ENCODE measurements at regions not wholly inside any gene's neighbourhood (a gene's known extent, or its start where the extent isn't known, plus 50 kb on each side); places are given as distances from the start of the nearest gene placed in this dataset.
"Not testable (repeated sequence)": the region's sequence is repeated elsewhere in the genome, so short reads cannot be mapped to it uniquely, and the experiment has no call there.

DNA sequence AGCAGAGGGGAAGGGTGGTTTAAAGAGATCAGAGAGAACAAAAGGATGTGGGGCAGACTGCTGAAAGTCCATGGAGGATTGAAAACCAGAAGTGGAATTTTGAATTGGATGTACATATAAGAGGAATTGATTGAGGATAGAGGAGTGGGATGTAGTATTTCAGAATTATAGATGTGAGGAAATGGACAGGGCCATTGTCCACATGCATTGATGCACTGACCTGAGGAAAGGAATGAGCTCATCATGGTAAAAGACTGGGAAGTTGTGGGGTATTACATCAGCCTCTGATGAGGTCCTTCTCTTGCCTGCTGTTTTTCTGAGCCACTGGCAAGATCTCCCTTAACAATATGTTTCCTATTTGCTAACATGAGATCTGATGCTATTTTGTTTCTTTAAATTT is 365.7 kb upstream of the FANCL start:
- Mint-ChIP-seq H3K4me1 (ENCODE audit: low read depth) (no peaks in the 10 kb centered on the region), H3K36me3 (ENCODE audit: low read depth) (no peaks in the 10 kb centered on the region), H3K27me3 (peaks cover 5% of the 10 kb centered on the region), H3K27ac (no peak overlapping the region), H3K9me3 (no peaks in the 10 kb centered on the region), H3K4me3 (no peak overlapping the region)

DNA sequence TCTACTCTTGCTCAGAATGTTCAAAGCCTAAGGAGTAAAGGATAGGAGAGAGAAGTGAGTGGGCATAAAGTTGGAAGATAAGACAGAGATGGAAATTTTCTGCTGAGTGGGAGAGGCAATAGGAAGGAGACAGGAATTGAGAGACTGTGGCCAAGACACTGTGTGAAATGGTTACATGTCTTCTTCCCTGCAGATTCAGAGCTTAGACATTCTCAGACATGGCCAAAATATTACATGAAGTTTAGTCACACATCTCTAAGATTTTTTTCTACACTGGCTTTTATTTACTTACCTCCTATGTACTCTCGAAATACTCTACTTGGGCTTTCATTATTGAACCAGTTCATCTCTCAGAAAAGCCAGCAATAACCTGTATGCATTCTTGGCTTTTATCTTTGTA is 363.0 kb upstream of the FANCL start:
- H3K27me3 Mint-ChIP-seq, result peaks cover 5% of the 10 kb centered on the region
- H3K9me3 Mint-ChIP-seq, result no peaks in the 10 kb centered on the region
- no peaks in the 10 kb centered on the region for H3K4me1 Mint-ChIP-seq (ENCODE audit: low read depth)
- H3K4me3 Mint-ChIP-seq, result no peak overlapping the region
- H3K27ac Mint-ChIP-seq, result no peak overlapping the region
- H3K36me3 Mint-ChIP-seq (ENCODE audit: low read depth), result no peaks in the 10 kb centered on the region

DNA sequence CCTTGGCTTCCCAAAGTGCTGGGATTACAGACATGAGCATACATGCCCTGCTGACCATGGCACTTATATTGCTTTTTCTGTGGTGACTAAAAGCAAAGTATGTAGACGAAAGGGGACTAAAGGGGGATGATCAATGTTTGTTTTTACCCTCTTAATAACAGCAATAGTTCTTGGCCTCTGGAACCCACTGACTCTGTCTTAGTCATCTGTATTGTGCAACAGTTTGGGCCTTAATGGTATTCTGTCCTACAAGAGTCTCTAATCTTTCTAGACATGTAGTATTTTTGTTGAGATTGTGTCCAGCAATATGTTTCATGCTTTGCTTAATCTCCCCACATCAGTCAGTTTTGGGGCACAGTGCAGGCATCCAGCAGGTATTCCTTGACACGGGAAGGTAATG is 359.9 kb upstream of the FANCL start:
- Mint-ChIP-seq H3K36me3 (ENCODE audit: low read depth) (no peaks in the 10 kb centered on the region), H3K4me1 (ENCODE audit: low read depth) (no peaks in the 10 kb centered on the region), H3K27ac (no peak overlapping the region), H3K9me3 (no peaks in the 10 kb centered on the region), H3K4me3 (no peak overlapping the region), H3K27me3 (no peaks in the 10 kb centered on the region)

DNA sequence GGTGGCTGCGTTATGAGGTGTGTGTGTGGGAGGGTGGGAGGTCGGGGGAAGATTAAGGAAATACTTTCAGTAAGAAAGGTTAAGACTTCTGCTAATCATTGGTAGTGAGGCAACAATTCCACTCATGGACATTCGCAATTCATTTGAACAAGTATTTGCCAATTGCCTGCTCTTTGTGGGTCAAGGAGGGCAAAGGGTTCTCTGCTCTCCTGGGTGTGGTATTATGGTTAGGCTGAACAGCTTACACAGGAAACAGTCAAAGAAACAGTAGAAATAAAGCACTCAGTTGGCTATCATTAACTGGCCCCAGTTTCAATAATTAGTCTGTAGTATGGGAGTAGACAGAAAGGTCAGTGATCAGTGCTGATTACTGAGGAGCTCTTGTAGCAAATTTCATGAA is 357.0 kb upstream of the FANCL start:
- no peaks in the 10 kb centered on the region for H3K27me3 Mint-ChIP-seq

DNA sequence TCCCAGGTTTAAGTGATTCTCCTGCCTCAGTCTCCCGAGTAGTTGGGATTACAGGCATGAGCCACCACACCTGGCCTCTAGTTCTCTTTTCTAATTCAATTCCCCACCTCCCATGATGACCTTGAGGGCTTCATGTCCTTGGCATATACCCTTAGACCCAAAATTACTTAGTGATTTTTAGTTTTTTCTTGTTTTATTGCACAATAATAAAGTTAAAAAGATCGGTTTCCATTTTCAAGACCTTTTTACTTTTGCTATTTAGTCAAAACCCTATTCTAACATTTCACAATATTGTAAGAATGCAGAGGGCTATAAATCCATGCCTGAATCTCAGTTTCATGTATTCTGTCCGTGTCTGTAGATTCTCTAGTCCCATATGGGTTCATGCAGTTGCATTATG is 354.6 kb upstream of the FANCL start:
- Mint-ChIP-seq H3K4me3 (no peak overlapping the region), H3K27me3 (no peaks in the 10 kb centered on the region), H3K36me3 (ENCODE audit: low read depth) (no peaks in the 10 kb centered on the region), H3K4me1 (ENCODE audit: low read depth) (no peaks in the 10 kb centered on the region), H3K27ac (no peak overlapping the region), H3K9me3 (no peaks in the 10 kb centered on the region)

More for the DNA sequence above, 357.0 kb upstream of the FANCL start:
- Mint-ChIP-seq H3K27ac (no peak overlapping the region), H3K4me1 (ENCODE audit: low read depth) (no peaks in the 10 kb centered on the region), H3K4me3 (no peak overlapping the region), H3K36me3 (ENCODE audit: low read depth) (no peaks in the 10 kb centered on the region), H3K9me3 (no peaks in the 10 kb centered on the region)

DNA sequence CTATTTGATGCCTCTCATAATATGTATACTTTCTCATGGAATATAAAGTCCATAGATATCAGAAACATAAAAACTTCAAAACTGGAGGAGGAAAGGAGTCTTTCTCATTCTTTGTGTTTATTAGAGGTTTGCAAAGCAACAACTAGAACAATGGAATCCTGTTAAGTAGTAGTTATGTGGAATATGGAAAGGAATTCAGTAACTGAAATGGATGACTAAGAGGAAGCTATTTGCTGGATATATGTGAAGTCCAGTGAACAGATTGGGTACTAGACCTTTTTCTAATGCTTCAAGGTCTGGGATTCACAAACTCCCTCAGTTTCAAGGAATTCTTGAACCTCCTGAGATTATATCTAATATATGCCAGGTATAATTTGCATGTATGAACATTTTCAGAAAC is 353.6 kb upstream of the FANCL start:
- no peak overlapping the region for H3K27ac Mint-ChIP-seq
- no peaks in the 10 kb centered on the region for H3K36me3 Mint-ChIP-seq (ENCODE audit: low read depth)
- no peak overlapping the region for H3K4me3 Mint-ChIP-seq
- no peaks in the 10 kb centered on the region for H3K9me3 Mint-ChIP-seq
- no peaks in the 10 kb centered on the region for H3K27me3 Mint-ChIP-seq
- no peaks in the 10 kb centered on the region for H3K4me1 Mint-ChIP-seq (ENCODE audit: low read depth)

DNA sequence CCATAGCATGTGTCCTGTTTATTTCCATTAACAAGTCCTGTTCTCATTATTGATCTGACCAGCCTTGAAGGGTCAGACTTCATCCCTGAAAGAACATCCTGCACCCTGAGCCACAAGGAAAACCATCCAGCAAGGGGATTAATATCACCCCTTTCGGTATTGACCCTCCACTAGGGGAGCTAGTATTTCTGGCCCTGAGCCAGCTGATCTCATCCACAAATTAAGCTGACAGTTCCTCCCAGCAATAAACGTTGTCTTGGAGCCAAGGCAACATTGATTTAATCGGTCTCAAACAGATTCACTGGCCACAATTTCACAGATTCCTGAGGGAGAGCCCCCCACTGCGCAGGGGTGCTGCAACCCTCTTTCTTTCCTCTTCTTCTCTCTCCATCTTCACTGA is 353.1 kb upstream of the FANCL start:
- Mint-ChIP-seq H3K9me3 (no peaks in the 10 kb centered on the region), H3K27me3 (no peaks in the 10 kb centered on the region), H3K4me1 (ENCODE audit: low read depth) (no peaks in the 10 kb centered on the region), H3K4me3 (no peak overlapping the region), H3K27ac (no peak overlapping the region), H3K36me3 (ENCODE audit: low read depth) (no peaks in the 10 kb centered on the region)

DNA sequence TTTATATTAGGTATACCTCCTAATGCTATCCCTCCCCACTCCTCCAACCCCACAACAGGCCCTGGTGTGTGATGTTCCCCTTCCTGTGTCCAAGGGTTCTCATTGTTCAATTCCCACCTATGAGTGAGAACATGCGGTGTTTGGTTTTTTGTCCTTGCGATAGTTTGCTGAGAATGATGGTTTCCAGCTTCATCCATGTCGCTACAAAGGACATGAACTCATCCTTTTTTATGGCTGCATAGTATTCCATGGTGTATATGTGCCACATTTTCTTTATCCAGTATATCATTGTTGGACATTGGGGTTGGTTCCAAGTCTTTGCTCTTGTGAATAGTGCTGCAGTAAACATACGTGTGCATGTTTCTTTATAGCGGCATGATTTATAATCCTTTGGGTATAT is 345.1 kb upstream of the FANCL start:
- not testable (repeated sequence) for H3K36me3 Mint-ChIP-seq (ENCODE audit: low read depth); H3K9me3 Mint-ChIP-seq; H3K27ac Mint-ChIP-seq; H3K4me1 Mint-ChIP-seq (ENCODE audit: low read depth); H3K4me3 Mint-ChIP-seq; H3K27me3 Mint-ChIP-seq

DNA sequence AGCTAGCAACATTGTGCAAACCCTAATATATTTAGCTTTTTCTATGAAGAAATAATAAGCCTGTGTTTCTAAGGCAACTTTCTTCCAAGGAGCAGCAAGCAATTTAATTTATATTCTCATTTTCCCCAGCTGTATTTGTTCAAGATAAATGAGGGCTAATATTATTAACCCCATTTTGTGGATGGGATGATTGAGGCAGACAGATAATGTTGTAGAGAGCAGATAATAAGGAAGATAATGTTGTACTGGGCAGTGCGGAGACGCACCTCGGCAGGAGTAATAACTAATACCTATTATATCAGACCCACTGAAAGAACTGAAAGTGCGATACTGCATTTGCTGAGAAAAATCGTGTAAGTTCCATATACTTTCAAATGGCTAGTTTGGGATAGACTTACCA is 344.1 kb upstream of the FANCL start:
- H3K4me1 Mint-ChIP-seq (ENCODE audit: low read depth), result no peaks in the 10 kb centered on the region
- H3K9me3 Mint-ChIP-seq, result no peaks in the 10 kb centered on the region
- H3K27ac Mint-ChIP-seq, result no peak overlapping the region
- no peaks in the 10 kb centered on the region for H3K27me3 Mint-ChIP-seq
- no peak overlapping the region for H3K4me3 Mint-ChIP-seq
- H3K36me3 Mint-ChIP-seq (ENCODE audit: low read depth), result no peaks in the 10 kb centered on the region

DNA sequence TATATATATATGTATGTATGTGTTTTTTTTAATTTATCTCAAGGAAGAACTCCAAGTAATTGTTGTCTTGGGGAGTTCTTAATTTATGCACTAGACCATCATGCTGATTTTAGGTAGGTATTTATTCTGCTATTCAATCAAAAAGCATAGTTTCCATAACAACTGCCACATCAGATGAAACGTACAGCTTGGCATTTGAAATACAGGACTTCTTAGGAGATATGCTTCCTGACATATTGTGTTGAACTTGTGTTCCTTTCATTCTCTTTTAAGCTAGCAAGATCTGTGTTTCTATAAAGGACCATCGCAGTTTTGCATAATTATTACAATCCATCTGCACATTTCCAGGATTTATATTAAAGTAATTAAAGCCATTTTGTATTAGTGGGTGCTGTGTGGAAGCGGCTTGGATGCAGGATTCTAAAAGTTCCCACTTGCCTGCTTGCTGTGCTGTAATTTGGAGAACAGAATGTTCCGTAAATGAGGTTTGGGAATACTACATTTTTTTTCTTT is 343.5 kb upstream of the FANCL start:
- Mint-ChIP-seq H3K36me3 (ENCODE audit: low read depth) (no peaks in the 10 kb centered on the region), H3K27ac (no peak overlapping the region), H3K27me3 (no peaks in the 10 kb centered on the region), H3K4me3 (no peak overlapping the region), H3K4me1 (ENCODE audit: low read depth) (no peaks in the 10 kb centered on the region), H3K9me3 (no peaks in the 10 kb centered on the region)

DNA sequence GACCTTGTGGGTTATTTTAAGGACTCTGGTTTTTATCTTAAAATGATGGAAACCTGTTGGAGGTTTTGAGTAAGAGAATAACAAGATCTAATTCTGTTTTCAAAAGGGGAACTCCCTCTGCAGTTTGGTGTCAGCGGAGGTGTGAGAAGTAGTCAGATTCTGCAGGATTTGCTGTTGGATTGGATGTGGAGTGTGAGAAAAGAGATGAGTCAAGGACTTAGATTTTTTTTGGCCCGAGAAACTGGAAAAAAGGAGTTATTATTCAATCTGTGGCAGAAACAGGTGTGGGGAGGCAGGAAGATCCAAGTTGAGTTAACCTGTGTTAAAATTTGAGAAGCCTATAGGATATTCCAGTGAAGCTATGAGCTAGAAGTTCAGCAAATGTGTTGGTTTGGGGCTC is 337.2 kb upstream of the FANCL start:
- Mint-ChIP-seq H3K4me3 (no peak overlapping the region), H3K4me1 (ENCODE audit: low read depth) (no peaks in the 10 kb centered on the region), H3K9me3 (no peaks in the 10 kb centered on the region), H3K36me3 (ENCODE audit: low read depth) (no peaks in the 10 kb centered on the region), H3K27me3 (peaks cover 7% of the 10 kb centered on the region), H3K27ac (peak overlapping the region; percentile 41)

DNA sequence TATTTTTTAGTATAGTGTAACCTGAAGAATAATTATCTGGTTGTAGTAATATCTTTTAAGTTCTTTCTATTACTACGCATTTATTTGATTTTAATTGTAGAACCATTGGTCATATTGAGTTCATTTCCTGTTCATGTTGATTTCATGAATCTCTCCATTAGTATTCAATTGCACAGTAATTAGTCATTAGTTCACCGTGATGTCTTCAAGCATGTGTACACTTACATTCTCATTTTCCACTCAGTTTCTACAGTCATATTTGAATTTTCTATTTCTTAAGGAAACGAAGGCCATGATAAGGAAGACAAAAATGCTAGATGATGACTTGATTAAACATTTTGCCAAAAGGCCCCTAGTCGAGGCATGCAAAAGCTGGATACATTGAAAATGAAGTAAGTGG is 333.7 kb upstream of the FANCL start:
- H3K4me1 Mint-ChIP-seq (ENCODE audit: low read depth), result peaks cover 8% of the 10 kb centered on the region
- H3K36me3 Mint-ChIP-seq (ENCODE audit: low read depth), result no peaks in the 10 kb centered on the region
- peaks cover 7% of the 10 kb centered on the region for H3K27me3 Mint-ChIP-seq
- no peak overlapping the region for H3K4me3 Mint-ChIP-seq
- no peak overlapping the region for H3K27ac Mint-ChIP-seq
- no peaks in the 10 kb centered on the region for H3K9me3 Mint-ChIP-seq

DNA sequence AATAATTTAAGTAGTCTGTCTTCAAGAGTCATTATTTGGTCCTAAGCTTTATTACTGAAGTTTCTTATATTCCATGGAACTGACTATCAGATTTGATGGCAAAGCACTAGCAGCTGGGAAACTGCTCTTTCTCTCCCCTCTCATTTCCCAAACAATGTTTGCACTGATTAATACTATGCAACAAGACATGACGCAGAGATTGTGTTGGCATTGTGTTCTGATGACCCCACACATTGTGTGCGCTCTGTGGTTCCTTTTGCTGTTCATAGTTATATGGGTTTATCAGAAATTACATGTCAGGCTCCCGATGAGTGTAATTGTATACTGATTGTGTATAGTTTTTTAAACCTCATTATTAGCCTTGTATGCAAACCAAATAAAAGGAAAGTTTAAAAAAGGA is 331.6 kb upstream of the FANCL start:
- H3K27me3 Mint-ChIP-seq, result no peaks in the 10 kb centered on the region
- H3K36me3 Mint-ChIP-seq (ENCODE audit: low read depth), result no peaks in the 10 kb centered on the region
- H3K9me3 Mint-ChIP-seq, result no peaks in the 10 kb centered on the region
- peaks cover 8% of the 10 kb centered on the region for H3K4me1 Mint-ChIP-seq (ENCODE audit: low read depth)
- H3K4me3 Mint-ChIP-seq, result no peak overlapping the region
- no peak overlapping the region for H3K27ac Mint-ChIP-seq

DNA sequence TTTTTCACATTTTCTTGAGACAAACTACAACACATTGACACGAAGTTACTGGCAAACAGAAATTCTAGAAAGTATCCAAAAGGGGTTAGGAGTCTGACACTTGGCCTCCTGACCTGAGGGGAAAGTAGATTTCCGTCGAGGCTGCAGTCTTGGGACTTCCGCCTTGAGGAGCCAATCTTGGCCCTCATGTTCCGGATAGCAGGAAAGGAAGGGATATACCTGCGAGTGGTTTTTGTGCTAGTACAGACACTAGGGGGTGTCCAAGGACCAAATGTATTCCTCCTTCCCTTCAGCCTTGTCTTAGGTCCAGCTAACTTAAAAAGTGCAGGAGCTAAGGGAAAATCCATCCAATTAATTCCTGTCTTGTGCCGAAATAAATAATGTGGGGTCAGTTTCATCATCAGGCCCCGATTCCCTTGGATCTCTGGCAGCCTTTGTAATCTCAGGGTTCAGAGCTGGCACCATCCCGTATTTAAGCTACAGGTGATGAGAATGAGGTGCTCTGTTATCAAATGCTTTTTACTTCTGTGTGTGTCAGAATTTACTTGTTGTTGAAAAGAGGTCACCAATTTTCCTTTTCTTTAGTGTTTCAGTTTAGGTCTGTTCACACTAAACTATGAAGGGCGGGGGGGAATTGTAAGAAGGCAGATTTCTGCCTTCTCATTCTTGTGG is 330.2 kb upstream of the FANCL start:
- Mint-ChIP-seq H3K9me3 (no peaks in the 10 kb centered on the region), H3K36me3 (ENCODE audit: low read depth) (no peaks in the 10 kb centered on the region), H3K4me1 (ENCODE audit: low read depth) (peaks cover 8% of the 10 kb centered on the region), H3K27ac (no peak overlapping the region), H3K27me3 (no peaks in the 10 kb centered on the region), H3K4me3 (no peak overlapping the region)

DNA sequence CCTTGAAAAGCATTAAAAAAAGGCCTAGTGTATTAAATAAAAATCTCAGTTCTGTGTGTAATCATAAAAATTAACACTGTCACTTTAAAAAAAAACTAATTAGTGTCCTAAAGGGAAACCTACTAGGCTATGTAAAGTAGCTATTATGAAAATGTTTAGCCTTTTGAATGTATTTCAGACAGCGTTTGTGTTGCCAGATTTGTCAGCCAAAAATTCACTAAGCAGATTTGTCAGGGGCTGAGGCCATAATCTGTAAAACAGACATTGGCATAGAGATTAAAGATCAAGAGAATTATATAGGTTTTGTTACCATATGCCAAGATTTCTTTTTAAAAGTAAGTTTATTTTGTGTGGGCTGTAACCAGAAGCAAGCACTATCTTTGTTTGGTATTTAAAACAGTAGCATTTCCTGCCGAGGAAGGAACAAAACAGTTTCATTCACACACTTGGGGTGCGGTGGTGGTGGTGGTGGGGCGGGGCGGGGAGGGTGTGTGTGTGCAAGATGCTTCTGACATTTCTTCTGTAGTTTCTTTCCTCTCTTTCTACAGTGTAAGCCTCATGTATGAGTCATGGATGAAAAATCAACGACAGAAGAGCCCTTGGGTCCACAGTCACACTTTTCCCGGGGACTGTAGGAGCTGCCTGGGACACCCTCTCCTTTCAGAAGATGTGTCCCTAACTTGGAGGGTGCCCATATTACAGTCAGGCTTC is 328.5 kb upstream of the FANCL start:
- H3K27ac Mint-ChIP-seq, result no peak overlapping the region
- H3K27me3 Mint-ChIP-seq, result no peaks in the 10 kb centered on the region
- no peaks in the 10 kb centered on the region for H3K36me3 Mint-ChIP-seq (ENCODE audit: low read depth)
- H3K9me3 Mint-ChIP-seq, result no peaks in the 10 kb centered on the region
- H3K4me1 Mint-ChIP-seq (ENCODE audit: low read depth), result peaks cover 8% of the 10 kb centered on the region
- no peak overlapping the region for H3K4me3 Mint-ChIP-seq

DNA sequence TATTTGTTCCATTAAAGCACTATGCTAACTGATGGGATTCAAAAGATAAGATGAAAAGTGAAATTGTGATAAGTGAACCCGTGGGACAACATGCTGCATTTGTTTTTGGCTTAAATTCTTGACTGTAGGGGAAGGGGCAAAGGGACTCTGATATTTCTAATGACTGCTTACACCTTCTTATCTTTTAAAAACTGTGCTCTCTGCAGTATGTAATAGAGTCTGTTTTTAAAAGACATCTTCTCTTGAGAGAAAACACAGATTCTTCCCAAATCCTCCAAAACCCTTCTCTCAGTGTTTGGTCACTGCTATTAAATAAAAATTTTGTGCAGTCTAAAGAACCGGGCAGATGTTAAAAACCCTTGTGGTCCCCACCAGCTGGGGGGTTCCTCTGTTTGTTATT is 327.8 kb upstream of the FANCL start:
- Mint-ChIP-seq H3K36me3 (ENCODE audit: low read depth) (no peaks in the 10 kb centered on the region), H3K9me3 (no peaks in the 10 kb centered on the region), H3K27me3 (no peaks in the 10 kb centered on the region), H3K4me3 (no peak overlapping the region), H3K4me1 (ENCODE audit: low read depth) (peaks cover 8% of the 10 kb centered on the region), H3K27ac (no peak overlapping the region)
